ENCODE measurements at regions not wholly inside any gene's neighbourhood (a gene's known extent, or its start where the extent isn't known, plus 50 kb on each side); places are given as distances from the start of the nearest gene placed in this dataset.
"Not testable (repeated sequence)": the region's sequence is repeated elsewhere in the genome, so short reads cannot be mapped to it uniquely, and the experiment has no call there.

- POLR2A ChIA-PET, result no interaction called here
- no peak for TF ChIP-seq CTCF (IDR thresholded peaks at IDR 0.05; ENCODE audit: control extremely low read depth, extremely low read depth, low read depth, missing control alignments)
- no peak for DNase-seq (ENCODE audit: extremely low spot score)
- CTCF ChIA-PET, result interaction anchor here (2.1 kb wide), 1 partner anchor 10 kb away, joined by 5 read pairs; no protein-coding TSS in a partner anchor
Measured at GRCh38 chr5:110267714-110268113, 458.8 kb downstream of the TMEM232 start.

GRCh38 chr5:110268283-110268682 lies 458.2 kb downstream of the TMEM232 start:
- ChIA-PET CTCF (interaction anchor here (1.0 to 2.1 kb wide), 2 partner anchors 11 to 23 kb away, joined by 3 to 5 read pairs; no protein-coding TSS in a partner anchor), POLR2A (no interaction called here)
- DNase-seq (ENCODE audit: extremely low spot score), result no peak
- TF ChIP-seq CTCF (IDR thresholded peaks at IDR 0.05; ENCODE audit: control extremely low read depth, extremely low read depth, low read depth, missing control alignments), result no peak

DNA sequence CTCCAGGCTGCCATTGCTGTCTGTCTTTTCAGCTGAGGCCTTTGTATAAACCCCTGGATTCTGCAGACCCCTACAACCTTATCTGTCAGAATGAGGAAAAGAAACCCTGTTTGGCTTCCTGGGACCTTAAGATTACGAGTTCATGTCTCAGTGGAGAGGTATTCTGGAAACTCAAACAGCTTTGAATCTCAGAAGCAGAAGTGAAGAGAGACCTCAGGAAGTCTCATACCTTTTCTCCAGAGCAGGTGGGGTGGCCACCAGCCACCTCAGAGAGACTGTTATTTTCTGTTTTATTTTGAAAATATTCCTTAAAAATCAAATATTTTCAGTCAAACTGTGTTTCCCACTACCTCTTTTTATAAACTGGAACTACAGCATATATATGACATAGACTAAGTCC lies 457.5 kb downstream of the TMEM232 start:
- POLR2A ChIA-PET, result no interaction called here
- TF ChIP-seq CTCF (IDR thresholded peaks at IDR 0.05; ENCODE audit: control extremely low read depth, extremely low read depth, low read depth, missing control alignments), result no peak
- CTCF ChIA-PET, result interaction anchor here (1.0 to 2.1 kb wide), 3 partner anchors 10 to 23 kb away, joined by 3 to 5 read pairs (median 3); no protein-coding TSS in a partner anchor
- no peak for DNase-seq (ENCODE audit: extremely low spot score)

GRCh38 chr5:110269478-110270142 lies 456.9 kb downstream of the TMEM232 start:
- TF ChIP-seq CTCF (IDR thresholded peaks at IDR 0.05; ENCODE audit: control extremely low read depth, extremely low read depth, low read depth, missing control alignments), result no peak
- POLR2A ChIA-PET, result no interaction called here
- CTCF ChIA-PET, result interaction anchor here (1.4 to 2.1 kb wide), 2 partner anchors 10 to 12 kb away, joined by 3 to 5 read pairs; no protein-coding TSS in a partner anchor
- DNase-seq (ENCODE audit: extremely low spot score), result no peak

- POLR2A ChIA-PET, result no interaction called here
- CTCF ChIA-PET, result no interaction called here
- no peak for TF ChIP-seq CTCF (IDR thresholded peaks at IDR 0.05; ENCODE audit: control extremely low read depth, extremely low read depth, low read depth, missing control alignments)
- no peak for DNase-seq (ENCODE audit: extremely low spot score)
Measured at GRCh38 chr5:110275878-110276277, 450.6 kb downstream of the TMEM232 start.

DNA sequence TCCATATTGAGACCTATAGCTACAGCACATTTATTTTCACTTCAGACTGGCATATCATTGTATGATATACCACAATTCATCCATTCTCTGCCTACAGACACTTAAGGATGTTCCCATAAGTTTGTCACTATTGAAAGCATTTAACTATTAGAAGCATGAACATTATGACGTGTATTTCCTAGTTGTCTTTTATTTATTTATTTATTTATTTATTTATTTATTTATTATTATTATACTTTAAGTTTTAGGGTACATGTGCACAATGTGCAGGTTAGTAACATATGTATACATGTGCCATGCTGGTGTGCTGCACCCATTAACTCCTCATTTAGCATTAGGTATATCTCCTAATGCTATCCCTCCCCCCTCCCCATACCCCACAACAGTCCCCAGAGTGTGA lies 448.0 kb downstream of the TMEM232 start:
- DNase-seq (ENCODE audit: extremely low spot score); CTCF ChIA-PET; POLR2A ChIA-PET: not testable (repeated sequence)

GRCh38 chr5:110284121-110284520 lies 442.4 kb downstream of the TMEM232 start:
- CTCF ChIA-PET, POLR2A ChIA-PET: not testable (repeated sequence)

More at GRCh38 chr5:110284121-110284520, 442.4 kb downstream of the TMEM232 start:
- DNase-seq (ENCODE audit: extremely low spot score), result not testable (repeated sequence)

Data from GM10248 (cell line).